ENCODE measurements at regions not wholly inside any gene's neighbourhood (a gene's known extent, or its start where the extent isn't known, plus 50 kb on each side); places are given as distances from the start of the nearest gene placed in this dataset.

DNA sequence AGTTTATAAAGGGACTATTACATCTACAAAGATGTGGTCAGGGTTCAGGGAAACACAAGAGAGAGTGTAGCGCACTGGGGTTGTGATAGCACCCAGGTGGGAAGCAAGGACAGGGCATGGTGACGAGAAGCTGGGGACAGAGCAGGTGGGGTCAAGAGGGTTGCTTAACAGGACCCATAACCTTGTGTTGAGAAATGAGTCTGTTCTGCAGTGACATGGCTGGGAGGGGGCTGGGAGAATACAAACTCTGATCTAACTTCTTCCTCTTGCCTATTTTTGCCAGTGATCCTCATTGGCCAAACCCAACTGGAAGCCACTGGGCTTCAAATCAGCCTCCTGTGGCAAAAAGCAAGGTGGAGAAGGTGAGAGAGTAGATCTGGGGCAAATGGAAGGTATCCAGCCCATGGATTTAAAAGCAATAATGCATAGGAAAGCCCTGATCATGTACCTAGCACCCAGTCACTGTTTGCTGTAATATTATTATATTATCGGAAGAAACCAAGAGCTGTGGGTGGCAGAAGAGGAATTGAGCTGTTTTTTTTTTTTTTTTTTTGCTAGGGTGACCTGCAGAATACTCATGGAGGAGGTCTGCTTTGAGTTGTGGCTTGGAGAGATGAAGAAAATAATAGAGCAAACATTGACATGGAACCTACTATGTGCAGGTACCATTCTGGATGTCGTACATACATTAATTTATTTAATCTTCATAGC, 76.9 kb upstream of the ZFHX3 start:
- Histone ChIP-seq H3K9me3 (ENCODE audit: control insufficient read depth, low read length) (no peaks in the 10 kb centered on the region), H3K4me3 (ENCODE audit: low read depth, low read length) (no peak overlapping the region), H3K4me1 (no peaks in the 10 kb centered on the region), H3K4me2 (ENCODE audit: low read length) (no peak overlapping the region), H3K36me3 (ENCODE audit: control insufficient read depth, insufficient read depth, low read length) (no peaks in the 10 kb centered on the region), H3K79me2 (no peaks in the 10 kb centered on the region), H3K27me3 (ENCODE audit: control insufficient read depth, insufficient read depth, low read length) (no peaks in the 10 kb centered on the region), H3K27ac (no peak overlapping the region), H2AFZ (no peak overlapping the region), H3K9ac (no peak overlapping the region)
- TF ChIP-seq, protein P1, sequence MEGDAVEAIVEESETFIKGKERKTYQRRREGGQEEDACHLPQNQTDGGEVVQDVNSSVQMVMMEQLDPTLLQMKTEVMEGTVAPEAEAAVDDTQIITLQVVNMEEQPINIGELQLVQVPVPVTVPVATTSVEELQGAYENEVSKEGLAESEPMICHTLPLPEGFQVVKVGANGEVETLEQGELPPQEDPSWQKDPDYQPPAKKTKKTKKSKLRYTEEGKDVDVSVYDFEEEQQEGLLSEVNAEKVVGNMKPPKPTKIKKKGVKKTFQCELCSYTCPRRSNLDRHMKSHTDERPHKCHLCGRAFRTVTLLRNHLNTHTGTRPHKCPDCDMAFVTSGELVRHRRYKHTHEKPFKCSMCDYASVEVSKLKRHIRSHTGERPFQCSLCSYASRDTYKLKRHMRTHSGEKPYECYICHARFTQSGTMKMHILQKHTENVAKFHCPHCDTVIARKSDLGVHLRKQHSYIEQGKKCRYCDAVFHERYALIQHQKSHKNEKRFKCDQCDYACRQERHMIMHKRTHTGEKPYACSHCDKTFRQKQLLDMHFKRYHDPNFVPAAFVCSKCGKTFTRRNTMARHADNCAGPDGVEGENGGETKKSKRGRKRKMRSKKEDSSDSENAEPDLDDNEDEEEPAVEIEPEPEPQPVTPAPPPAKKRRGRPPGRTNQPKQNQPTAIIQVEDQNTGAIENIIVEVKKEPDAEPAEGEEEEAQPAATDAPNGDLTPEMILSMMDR (IDR thresholded peaks at IDR 0.05), result no peak

DNA sequence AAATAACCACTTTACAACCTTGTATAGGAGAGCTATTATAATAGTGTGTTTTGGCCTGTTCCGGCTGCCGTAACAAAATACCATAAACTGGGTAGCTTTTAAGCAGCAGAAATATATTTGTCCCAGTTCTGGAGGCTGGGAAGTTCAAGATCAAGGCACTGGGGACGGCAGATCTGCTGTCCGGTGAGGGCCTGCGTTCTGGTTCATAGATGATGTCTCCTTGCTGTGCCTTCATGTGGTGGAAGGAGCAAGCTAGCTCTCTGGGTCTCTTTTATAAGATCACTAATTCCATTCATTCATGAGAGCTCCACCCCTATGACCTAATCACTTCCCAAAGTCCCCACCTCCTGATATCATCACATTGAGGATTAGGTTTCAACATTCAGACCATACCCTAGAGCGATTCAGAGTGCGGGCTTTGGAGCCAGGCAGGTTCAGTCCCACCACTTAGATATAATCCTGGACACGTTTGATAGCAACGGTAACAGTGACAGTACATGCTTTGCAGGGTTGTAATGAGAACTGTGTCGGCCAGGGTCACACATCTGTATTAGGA, 76.2 kb upstream of the ZFHX3 start:
- Histone ChIP-seq H3K9ac (no peak overlapping the region), H3K27ac (no peak overlapping the region), H3K4me3 (ENCODE audit: low read depth, low read length) (no peak overlapping the region), H3K9me3 (ENCODE audit: control insufficient read depth, low read length) (no peaks in the 10 kb centered on the region), H3K27me3 (ENCODE audit: control insufficient read depth, insufficient read depth, low read length) (no peaks in the 10 kb centered on the region), H2AFZ (no peak overlapping the region), H3K36me3 (ENCODE audit: control insufficient read depth, insufficient read depth, low read length) (no peaks in the 10 kb centered on the region), H3K4me2 (ENCODE audit: low read length) (no peak overlapping the region), H3K79me2 (no peaks in the 10 kb centered on the region), H3K4me1 (no peaks in the 10 kb centered on the region)
- TF ChIP-seq, protein P1 (IDR thresholded peaks at IDR 0.05), result no peak

- Histone ChIP-seq H2AFZ (peak overlapping the region; percentile 31), H3K4me2 (ENCODE audit: low read length) (no peak overlapping the region), H3K4me1 (no peaks in the 10 kb centered on the region), H3K9ac (no peak overlapping the region), H3K79me2 (no peaks in the 10 kb centered on the region), H3K27ac (peak overlapping the region; percentile 44), H3K27me3 (ENCODE audit: control insufficient read depth, insufficient read depth, low read length) (no peaks in the 10 kb centered on the region), H3K9me3 (ENCODE audit: control insufficient read depth, low read length) (no peaks in the 10 kb centered on the region), H3K4me3 (ENCODE audit: low read depth, low read length) (no peak overlapping the region), H3K36me3 (ENCODE audit: control insufficient read depth, insufficient read depth, low read length) (no peaks in the 10 kb centered on the region)
- TF ChIP-seq, protein P1 (IDR thresholded peaks at IDR 0.05), result no peak
These were observed 74.9 kb upstream of the ZFHX3 start for GRCh38 chr16:73122604-73123391.

DNA sequence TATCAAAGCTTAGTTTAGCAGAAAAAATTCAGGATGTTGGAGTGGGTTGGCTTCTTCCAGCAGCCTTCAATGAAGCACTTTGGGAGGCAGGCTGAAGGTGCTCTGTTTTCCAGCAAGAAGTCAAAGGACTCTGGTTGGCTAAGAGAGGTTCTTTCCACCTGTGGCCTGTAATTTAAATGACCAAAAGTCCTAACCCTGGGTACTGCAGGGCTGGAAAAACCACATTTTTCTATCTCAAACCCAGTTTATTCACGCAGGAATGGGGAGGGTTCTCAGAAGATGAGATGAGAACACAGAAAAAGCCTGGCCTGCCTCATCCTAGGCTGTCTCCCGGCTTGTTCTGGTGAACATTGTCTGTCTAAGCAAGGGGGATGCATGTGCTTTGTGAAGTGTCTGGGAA, 68.6 kb upstream of the ZFHX3 start:
- TF ChIP-seq, protein P1 (IDR thresholded peaks at IDR 0.05), result no peak
- Histone ChIP-seq H3K9me3 (ENCODE audit: control insufficient read depth, low read length) (no peaks in the 10 kb centered on the region), H3K4me1 (no peaks in the 10 kb centered on the region), H3K4me3 (ENCODE audit: low read depth, low read length) (no peak overlapping the region), H3K27me3 (ENCODE audit: control insufficient read depth, insufficient read depth, low read length) (no peaks in the 10 kb centered on the region), H3K79me2 (no peaks in the 10 kb centered on the region), H3K9ac (no peak overlapping the region), H3K4me2 (ENCODE audit: low read length) (no peak overlapping the region), H3K36me3 (ENCODE audit: control insufficient read depth, insufficient read depth, low read length) (no peaks in the 10 kb centered on the region), H3K27ac (no peak overlapping the region), H2AFZ (no peak overlapping the region)
